K562 (cell line): ENCODE measurements at regions not wholly inside any gene's neighbourhood (a gene's known extent, or its start where the extent isn't known, plus 50 kb on each side); places are given as distances from the start of the nearest gene placed in this dataset.

Source experiments
- ATAC-seq: fragments of 200-7000 bp; cut with Tn5 transposase; 3 replicates; pipeline ENCODE4 v1.9.1; 2020; ENCODE audit warnings: moderate library complexity
- BruUV-seq: library from RNA; stranded (reverse); fragments of 400-500 nt; replicated peaks from 2 replicates; lab custom pipeline; 2021; lab: Mats Ljungman, UMichigan
- CTCF ChIA-PET: fragments of 300-600 bp; formaldehyde crosslinking; extraction: SDS; loops from one replicate; lab custom pipeline; 2021; ENCODE audit warnings: low intra/inter-chr PET ratio; lab: Yijun Ruan, JAX
- POLR2A ChIA-PET: fragments of 300-600, 350-650 bp; sonication (Branson Sonifier 250); formaldehyde crosslinking; extraction: SDS; loops from one replicate; lab custom pipeline; 2021; ENCODE audit warnings: antibody characterized with exemption, inconsistent platforms; lab: Yijun Ruan, JAX
- DNase-seq, 4 experiments: peaks; one replicate each; pipeline versions ENCODE4 v3.0.0 to v3.0.0-alpha.2; 2011 to 2018; ENCODE audit warnings: low spot score in 3 of 4, mixed read lengths in 3 of 4; ENCODE audit errors: extremely low read depth in 1 of 4
- FAIRE-seq: peaks from 2 replicates; lab custom pipeline; 2011; peaks lifted over from hg19 to GRCh38; lab: Jason Lieb, UNC
- H2AFZ ChIP-seq: 2 replicates; pipeline ENCODE4 v1.6.0; 2011; ENCODE audit warnings: low read depth, low read length, control low read depth, inconsistent platforms
- H3K27ac ChIP-seq: fragments of 200-600 bp; 3 replicates; pipeline ENCODE4 v1.8.0; 2011; ENCODE audit warnings: low read depth, mild to moderate bottlenecking, control low read depth, inconsistent platforms, low read length, moderate library complexity, mixed read lengths; ENCODE audit errors: extremely low read depth
- H3K27me3 ChIP-seq, 2 experiments: fragments of 300-600 bp in 1 of 2; 2 replicates in 1 of 2; 3 replicates in 1 of 2; pipeline versions ENCODE4 v1.6.0 to v1.8.0; 2011; ENCODE audit warnings: inconsistent platforms in 2 of 2, low read length in 2 of 2, mild to moderate bottlenecking in 1 of 2, mixed read lengths in 1 of 2, moderate library complexity in 1 of 2; ENCODE audit not compliant: control insufficient read depth in 2 of 2, insufficient read depth in 2 of 2
- H3K36me3 ChIP-seq: fragments of 300-600 bp; 3 replicates; pipeline ENCODE4 v1.8.0; 2011; ENCODE audit warnings: mild to moderate bottlenecking, low read length, inconsistent platforms; ENCODE audit not compliant: control insufficient read depth, insufficient read depth
- H3K4me1 ChIP-seq, 2 experiments: fragments of 200-600 bp in 1 of 2; replicated peaks in 1 of 2; 2 replicates in 1 of 2; 3 replicates in 1 of 2; pipeline versions ENCODE4 v1.5.1 to v1.8.0; 2011; ENCODE audit warnings: inconsistent platforms in 2 of 2, low read length in 2 of 2, mild to moderate bottlenecking in 1 of 2, mixed read lengths in 1 of 2, moderate library complexity in 1 of 2; ENCODE audit not compliant: control insufficient read depth in 2 of 2, insufficient read depth in 2 of 2
- H3K4me2 ChIP-seq: 2 replicates; pipeline ENCODE4 v1.6.1; 2011; ENCODE audit warnings: low read length, control low read depth, inconsistent platforms, mixed read lengths; ENCODE audit not compliant: insufficient read depth
- H3K4me3 ChIP-seq: fragments of 200-600 bp; sonication (generic), shearing (Covaris generic); 2 replicates; pipeline ENCODE4 v1.5.1; 2016; ENCODE audit warnings: control low read depth, inconsistent platforms
- H3K79me2 ChIP-seq: fragments of 200-600 bp; 3 replicates; pipeline ENCODE4 v1.8.0; 2011; ENCODE audit warnings: low read length, inconsistent platforms; ENCODE audit not compliant: control insufficient read depth, insufficient read depth
- H3K9ac ChIP-seq, 2 experiments: 2 replicates each; pipeline versions ENCODE4 v1.6.0 to v1.6.1; 2011; ENCODE audit warnings: low read depth in 2 of 2, low read length in 2 of 2, control low read depth in 1 of 2, inconsistent platforms in 1 of 2, mild to moderate bottlenecking in 1 of 2, mixed read lengths in 1 of 2; ENCODE audit not compliant: insufficient read depth in 1 of 2
- H3K9me1 ChIP-seq: one replicate; pipeline ENCODE4 v1.6.0; 2011; ENCODE audit warnings: inconsistent platforms, mild to moderate bottlenecking, low read length, moderate library complexity; ENCODE audit not compliant: control insufficient read depth, insufficient read depth
- H3K9me3 ChIP-seq: replicated peaks from 2 replicates; pipeline ENCODE4 v1.5.1; 2011; ENCODE audit warnings: low read depth, low read length, inconsistent platforms; ENCODE audit not compliant: control insufficient read depth, insufficient read depth
- H4K20me1 ChIP-seq: replicated peaks from 2 replicates; pipeline ENCODE4 v1.6.1; 2011; ENCODE audit warnings: low read length, inconsistent platforms, mixed read lengths; ENCODE audit not compliant: control insufficient read depth, insufficient read depth
- CAMTA2 ChIP-seq: fragments of 250-450 bp; sonication (Bioruptor Pico); conservative IDR thresholded peaks from 2 replicates; pipeline ENCODE4 v1.5.1; 2022
- CREB1 ChIP-seq, 2 experiments: sonication (generic) in 1 of 2; formaldehyde crosslinking in 1 of 2; IDR thresholded peaks; 2 replicates each; pipeline versions ENCODE4 v1.6.1 to v1.8.0; 2012 to 2022; ENCODE audit warnings: inconsistent platforms in 1 of 2, mild to moderate bottlenecking in 1 of 2, missing genetic modification reagents in 1 of 2, moderate library complexity in 1 of 2
- ETV5 ChIP-seq: sonication (generic); formaldehyde crosslinking; IDR thresholded peaks from 2 replicates; pipeline ENCODE4 v1.4.0; 2020; ENCODE audit warnings: low read depth, mild to moderate bottlenecking, missing genetic modification reagents
- HIVEP1 ChIP-seq: fragments of 250-450 bp; sonication (Bioruptor Pico); IDR thresholded peaks from 2 replicates; pipeline ENCODE4 v1.4.0; 2020; ENCODE audit warnings: mild to moderate bottlenecking
- IRF2 ChIP-seq: sonication (generic); formaldehyde crosslinking; IDR thresholded peaks from 2 replicates; pipeline ENCODE4 v1.8.1; 2022; ENCODE audit warnings: mild to moderate bottlenecking, missing genetic modification reagents
- NFIC ChIP-seq: fragments of 450-650 bp; IDR thresholded peaks from 2 replicates; pipeline ENCODE4 v1.6.1; 2017; ENCODE audit warnings: mild to moderate bottlenecking, inconsistent platforms
- POLR2AphosphoS2 ChIP-seq: IDR thresholded peaks from 2 replicates; pipeline ENCODE4 v1.6.1; 2012; ENCODE audit warnings: low read length, improper control_type of control experiment
- RBM14 ChIP-seq: fragments of 200-400 bp; formaldehyde crosslinking; IDR thresholded peaks from 2 replicates; pipeline ENCODE4 v1.6.1; 2018; ENCODE audit warnings: low read depth, mild to moderate bottlenecking, low read length, moderate library complexity, borderline replicate concordance; ENCODE audit not compliant: insufficient read depth
- RBM17 ChIP-seq: fragments of 200-400 bp; formaldehyde crosslinking; IDR thresholded peaks from 2 replicates; pipeline ENCODE4 v1.6.1; 2017; ENCODE audit warnings: low read depth, mild to moderate bottlenecking, low read length, borderline replicate concordance
- SAFB ChIP-seq: fragments of 200-400 bp; formaldehyde crosslinking; IDR thresholded peaks from 2 replicates; pipeline ENCODE4 v1.6.1; 2017; ENCODE audit warnings: low read depth, low read length, borderline replicate concordance
- SREBF1 ChIP-seq: fragments of 150-350 bp; IDR thresholded peaks from 2 replicates; pipeline ENCODE4 v1.6.1; 2014; ENCODE audit warnings: antibody characterized with exemption, low read depth, low read length, borderline replicate concordance
- SRSF9 ChIP-seq: fragments of 200-400 bp; formaldehyde crosslinking; IDR thresholded peaks from 2 replicates; pipeline ENCODE4 v1.6.1; 2017; ENCODE audit warnings: low read depth, low read length, borderline replicate concordance
- STAT5B ChIP-seq: fragments of 250-450 bp; sonication (Bioruptor Pico); IDR thresholded peaks from 2 replicates; pipeline ENCODE4 v1.8.0; 2021; ENCODE audit warnings: mild to moderate bottlenecking, inconsistent platforms
- TBP ChIP-seq: optimal IDR thresholded peaks from 2 replicates; pipeline ENCODE3; 2011; ENCODE audit warnings: low read depth, low read length, improper control_type of control experiment
- TOE1 ChIP-seq, 2 experiments: fragments of 450-650 bp in 1 of 2; sonication (generic) in 1 of 2; formaldehyde crosslinking in 1 of 2; IDR thresholded peaks; 2 replicates each; pipeline versions ENCODE4 v1.7.1 to v1.8.0; 2016 to 2022; ENCODE audit warnings: borderline replicate concordance in 2 of 2, mild to moderate bottlenecking in 2 of 2, antibody characterized with exemption in 1 of 2, inconsistent platforms in 1 of 2, low read depth in 1 of 2, missing genetic modification reagents in 1 of 2, moderate library complexity in 1 of 2
- ZBTB8A ChIP-seq: fragments of 450-650 bp; IDR thresholded peaks from 2 replicates; pipeline ENCODE4 v1.6.1; 2018; ENCODE audit warnings: mild to moderate bottlenecking, moderate library complexity; ENCODE audit not compliant: partially characterized antibody
- ZNF311 ChIP-seq: fragments of 250-450 bp; sonication (Bioruptor Pico); IDR thresholded peaks from 2 replicates; pipeline ENCODE4 v1.4.0; 2020; ENCODE audit warnings: mild to moderate bottlenecking, moderate library complexity
- ZNF584 ChIP-seq: fragments of 200-800 bp; sonication (Bioruptor generic); IDR thresholded peaks from 2 replicates; pipeline ENCODE4 v1.6.1; 2016; ENCODE audit warnings: low read depth, mild to moderate bottlenecking, missing genetic modification characterization, missing compliant biosample characterization
- in situ Hi-C: fragments of 300-500 bp; cut with MboI; formaldehyde crosslinking; loops from 4 replicates; pipeline ENCODE4 v1.15.0; 2018; ENCODE audit warnings: inconsistent platforms, mixed read lengths
- intact Hi-C: fragments of 100-400 bp; cut with micrococcal nuclease; formaldehyde crosslinking; loops from 2 replicates; pipeline ENCODE4 v1.14.2; 2022
- TF ChIP-seq, protein P1 (sequence below): fragments of 450-650 bp; conservative IDR thresholded peaks from 2 replicates; pipeline ENCODE4 v1.6.1; 2016; ENCODE audit warnings: missing genetic modification characterization, low read depth, mild to moderate bottlenecking, missing compliant biosample characterization, moderate library complexity

DNA sequence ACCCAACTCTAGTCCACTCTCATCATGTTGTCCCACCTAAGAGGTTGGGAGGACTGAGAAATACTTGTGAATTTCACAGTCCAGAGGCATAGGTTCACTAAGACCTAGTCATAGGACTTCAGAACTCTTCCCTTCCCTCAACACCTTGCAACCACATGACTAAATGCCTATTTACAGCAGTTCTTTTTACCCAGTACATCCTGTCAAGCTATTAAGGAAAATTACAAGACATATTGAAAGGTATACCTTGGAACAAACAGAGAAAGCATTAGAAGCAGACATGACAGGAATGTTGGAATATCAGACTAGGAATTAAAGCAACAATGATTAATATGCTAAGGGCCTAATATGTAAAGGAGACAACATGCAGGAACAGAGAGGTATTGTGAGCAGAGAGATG lies 563.8 kb upstream of the LRRC4C start:
- FAIRE-seq (no peak), DNase-seq (no peak), ATAC-seq (no peak)
- CTCF ChIA-PET = no interaction called here
- in situ Hi-C loops (no loop called here), intact Hi-C loops (no loop called here)
- no peaks in the 10 kb centered on the region for H3K79me2 ChIP-seq
- POLR2A ChIA-PET = no interaction called here
- H3K4me3 ChIP-seq = no peak overlapping the region
- H2AFZ ChIP-seq = no peak overlapping the region
- no peaks in the 10 kb centered on the region for H3K27me3 ChIP-seq
- no peak overlapping the region for H3K4me2 ChIP-seq
- no peak overlapping the region for H3K9ac ChIP-seq
- no peaks in the 10 kb centered on the region for H3K9me1 ChIP-seq
- H3K9me3 ChIP-seq = no peaks in the 10 kb centered on the region
- no peaks in the 10 kb centered on the region for H3K36me3 ChIP-seq
- BruUV-seq = no TSS peak
- no peak overlapping the region for H3K27ac ChIP-seq
- no peaks in the 10 kb centered on the region for H4K20me1 ChIP-seq
- no peaks in the 10 kb centered on the region for H3K4me1 ChIP-seq
- TF ChIP-seq SRSF9 = no peak
- no peak for TF ChIP-seq SREBF1
- TF ChIP-seq POLR2AphosphoS2 = no peak
- TF ChIP-seq CAMTA2 (CRISPR knock-in tag) = no peak
- TF ChIP-seq RBM14 = no peak
- no peak for TF ChIP-seq ETV5
- TF ChIP-seq CREB1 (IDR thresholded peaks at IDR 0.05) = no peak
- no peak for TF ChIP-seq CREB1 (CRISPR knock-in tag; IDR thresholded peaks at IDR 0.05)
- TF ChIP-seq ZNF311 (CRISPR knock-in tag) = no peak
- no peak for TF ChIP-seq ZBTB8A
- no peak for TF ChIP-seq TOE1 (IDR thresholded peaks at IDR 0.05; ENCODE audit: borderline replicate concordance)
- TF ChIP-seq TOE1 (CRISPR knock-in tag; IDR thresholded peaks at IDR 0.05; ENCODE audit: borderline replicate concordance, low read depth) = no peak
- no peak for TF ChIP-seq RBM17
- TF ChIP-seq ZNF584 (CRISPR knock-in tag) = no peak
- no peak for TF ChIP-seq HIVEP1 (CRISPR knock-in tag)
- TF ChIP-seq IRF2 = no peak
- no peak for TF ChIP-seq SAFB
- TF ChIP-seq, protein P1, sequence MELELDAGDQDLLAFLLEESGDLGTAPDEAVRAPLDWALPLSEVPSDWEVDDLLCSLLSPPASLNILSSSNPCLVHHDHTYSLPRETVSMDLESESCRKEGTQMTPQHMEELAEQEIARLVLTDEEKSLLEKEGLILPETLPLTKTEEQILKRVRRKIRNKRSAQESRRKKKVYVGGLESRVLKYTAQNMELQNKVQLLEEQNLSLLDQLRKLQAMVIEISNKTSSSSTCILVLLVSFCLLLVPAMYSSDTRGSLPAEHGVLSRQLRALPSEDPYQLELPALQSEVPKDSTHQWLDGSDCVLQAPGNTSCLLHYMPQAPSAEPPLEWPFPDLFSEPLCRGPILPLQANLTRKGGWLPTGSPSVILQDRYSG (tag) = no peak
- TF ChIP-seq STAT5B = no peak
- no peak for TF ChIP-seq TBP
- TF ChIP-seq NFIC = no peak
